Kidney (tissue), 13 donors: ENCODE measurements at regions not wholly inside any gene's neighbourhood (a gene's known extent, or its start where the extent isn't known, plus 50 kb on each side); places are given as distances from the start of the nearest gene placed in this dataset.

Source experiments
- DNase-seq, 5 donors: peaks; one replicate each; pipeline ENCODE4 v3.0.0-alpha.2; 2013 to 2020
- FAIRE-seq: peaks from 2 replicates; lab custom pipeline; 2012; peaks lifted over from hg19 to GRCh38; lab: Jason Lieb, UNC
- H3K27ac ChIP-seq, 2 donors: one replicate each; pipeline ENCODE4 v1.7.0; 2013; ENCODE audit warnings: low read depth in 2 of 2, low read length in 2 of 2, inconsistent platforms in 1 of 2
- H3K27me3 ChIP-seq: one replicate; pipeline ENCODE4 v1.7.1; 2013; ENCODE audit warnings: low read length, inconsistent platforms; ENCODE audit not compliant: control insufficient read depth, insufficient read depth
- H3K36me3 ChIP-seq, 3 donors: one replicate each; pipeline versions ENCODE4 v1.7.0 to v1.7.1; 2013; ENCODE audit warnings: low read length in 3 of 3, control low read depth in 1 of 3, inconsistent platforms in 1 of 3; ENCODE audit not compliant: insufficient read depth in 3 of 3, control insufficient read depth in 2 of 3
- H3K4me1 ChIP-seq, 3 donors: one replicate each; pipeline versions ENCODE4 v1.7.0 to v1.7.1; 2013; ENCODE audit warnings: low read length in 3 of 3, inconsistent platforms in 1 of 3, low read depth in 1 of 3; ENCODE audit not compliant: control insufficient read depth in 2 of 3, insufficient read depth in 2 of 3
- H3K4me3 ChIP-seq, 3 donors: one replicate each; pipeline versions ENCODE4 v1.7.0 to v1.8.1; 2013; ENCODE audit warnings: low read length in 3 of 3, control low read depth in 1 of 3, inconsistent platforms in 1 of 3
- H3K9ac ChIP-seq, 3 donors: one replicate each; pipeline versions ENCODE4 v1.7.0 to v1.7.1; 2013; ENCODE audit warnings: low read length in 3 of 3, control low read depth in 1 of 3, inconsistent platforms in 1 of 3
- H3K9me3 ChIP-seq, 3 donors: one replicate each; pipeline versions ENCODE4 v1.7.0 to v1.7.1; 2013; ENCODE audit warnings: low read length in 3 of 3, control low read depth in 1 of 3, inconsistent platforms in 1 of 3; ENCODE audit not compliant: control insufficient read depth in 2 of 3, insufficient read depth in 1 of 3
- CTCF ChIP-seq: IDR thresholded peaks from 3 replicates; pipeline ENCODE4 v1.5.1; 2012; ENCODE audit warnings: mild to moderate bottlenecking, moderate library complexity, borderline replicate concordance; ENCODE audit not compliant: insufficient read depth; ENCODE audit errors: extremely low read depth
- intact Hi-C: fragments of 100-400 bp; cut with DNase I; formaldehyde crosslinking; loops from one replicate; pipeline ENCODE4 v1.11.1; 2022
- donor health status: control.
- donor health status: control.
- donor health status: control.
- donor health status: control.
- donor health status: control.
- donor health status: DM: yes; HTN: yes; CAD: no.
- donor health status: Normal renal cell carcinoma (clear cell type).

- Histone ChIP-seq H3K27me3 (no peaks in the 10 kb centered on the region), H3K36me3 (no peaks in the 10 kb centered on the region), H3K9ac (no peak overlapping the region), H3K9me3 (no peaks in the 10 kb centered on the region), H3K4me3 (no peak overlapping the region), H3K27ac (no peak overlapping the region), H3K4me1 (no peaks in the 10 kb centered on the region)
- DNase-seq (peak in 2 of 5 donors; percentile 5 to 23), FAIRE-seq (no peak)
- intact Hi-C loops = no loop called here
- no peak for TF ChIP-seq CTCF
Observed at GRCh38 chr2:228728961-228729360, 542.1 kb downstream of the PID1 start.

GRCh38 chr2:228725031-228725430 lies 543.5 kb upstream of the SPHKAP start:
- FAIRE-seq (no peak), DNase-seq (no peak)
- no peak for TF ChIP-seq CTCF
- Histone ChIP-seq H3K36me3 (no peaks in the 10 kb centered on the region), H3K9me3 (no peaks in the 10 kb centered on the region), H3K9ac (no peak overlapping the region), H3K27ac (no peak overlapping the region), H3K4me1 (no peaks in the 10 kb centered on the region), H3K27me3 (no peaks in the 10 kb centered on the region), H3K4me3 (no peak overlapping the region)
- intact Hi-C loops = no loop called here

GRCh38 chr2:228723599-228723998 lies 542.1 kb upstream of the SPHKAP start:
- DNase-seq (no peak), FAIRE-seq (no peak)
- Histone ChIP-seq H3K27ac (no peak overlapping the region), H3K4me1 (no peaks in the 10 kb centered on the region), H3K9me3 (no peaks in the 10 kb centered on the region), H3K27me3 (no peaks in the 10 kb centered on the region), H3K4me3 (no peak overlapping the region), H3K36me3 (no peaks in the 10 kb centered on the region), H3K9ac (no peak overlapping the region)
- no peak for TF ChIP-seq CTCF
- intact Hi-C loops = no loop called here

- no peak for FAIRE-seq
Observed at GRCh38 chr2:228722311-228722710, 540.8 kb upstream of the SPHKAP start.

More at GRCh38 chr2:228722311-228722710, 540.8 kb upstream of the SPHKAP start:
- no peak for DNase-seq
- Histone ChIP-seq H3K4me3 (no peak overlapping the region), H3K27me3 (no peaks in the 10 kb centered on the region), H3K9me3 (no peaks in the 10 kb centered on the region), H3K4me1 (no peaks in the 10 kb centered on the region), H3K36me3 (no peaks in the 10 kb centered on the region), H3K27ac (no peak overlapping the region), H3K9ac (no peak overlapping the region)
- intact Hi-C loops = no loop called here
- no peak for TF ChIP-seq CTCF
